ENCODE measurements at regions not wholly inside any gene's neighbourhood (a gene's known extent, or its start where the extent isn't known, plus 50 kb on each side); places are given as distances from the start of the nearest gene placed in this dataset.

GRCh38 chr9:19992556-19992955, 203.7 kb upstream of the SLC24A2 start:
- no peak for DNase-seq

- no peak for DNase-seq
Observed at GRCh38 chr9:19989213-19989612, 200.4 kb upstream of the SLC24A2 start.

GRCh38 chr9:19988281-19988680, 199.4 kb upstream of the SLC24A2 start:
- DNase-seq, result no peak

GRCh38 chr9:19985081-19985480, 196.2 kb upstream of the SLC24A2 start:
- DNase-seq, result no peak

- peak; percentile 13 for DNase-seq
Observed at GRCh38 chr9:19976226-19976625, 187.4 kb upstream of the SLC24A2 start.

GRCh38 chr9:19975499-19975898, 186.7 kb upstream of the SLC24A2 start:
- no peak for DNase-seq

GRCh38 chr9:19969721-19970120, 180.9 kb upstream of the SLC24A2 start:
- no peak for DNase-seq

- DNase-seq, result no peak
Observed at GRCh38 chr9:19967888-19968459, 179.1 kb upstream of the SLC24A2 start.

GRCh38 chr9:19967216-19967887, 178.5 kb upstream of the SLC24A2 start:
- DNase-seq, result peak; percentile 5

- DNase-seq, result no peak
Observed at GRCh38 chr9:19965336-19965735, 176.5 kb upstream of the SLC24A2 start.

- DNase-seq, result no peak
Observed at GRCh38 chr9:19947996-19948395, 159.2 kb upstream of the SLC24A2 start.

- DNase-seq, result peak; percentile 30
Observed at GRCh38 chr9:19946441-19947109, 157.7 kb upstream of the SLC24A2 start.

- DNase-seq, result no peak
Observed at GRCh38 chr9:19941874-19942273, 153.0 kb upstream of the SLC24A2 start.

- no peak for DNase-seq
Observed at GRCh38 chr9:19940811-19941535, 152.1 kb upstream of the SLC24A2 start.

- DNase-seq, result no peak
Observed at GRCh38 chr9:19939734-19940278, 151.0 kb upstream of the SLC24A2 start.

GRCh38 chr9:19938990-19939733, 150.3 kb upstream of the SLC24A2 start:
- no peak for DNase-seq

- DNase-seq, result no peak
Observed at GRCh38 chr9:19937121-19937520, 148.3 kb upstream of the SLC24A2 start.

- DNase-seq, result no peak
Observed at GRCh38 chr9:19936598-19936997, 147.8 kb upstream of the SLC24A2 start.

- no peak for DNase-seq
Observed at GRCh38 chr9:19935422-19935821, 146.6 kb upstream of the SLC24A2 start.

GRCh38 chr9:19934301-19934871, 145.5 kb upstream of the SLC24A2 start:
- peak; percentile 18 for DNase-seq

- peak; percentile 9 for DNase-seq
Observed at GRCh38 chr9:19931098-19931890, 142.5 kb upstream of the SLC24A2 start.

All from hematopoietic multipotent progenitor cell treated with erythropoietin and hydrocortisone succinate and interleukin-3 and kit ligand, for 6 days (in vitro differentiated cells).